Left hindlimb (tissue), 1 donor: ENCODE measurements at regions not wholly inside any gene's neighbourhood (a gene's known extent, or its start where the extent isn't known, plus 50 kb on each side); places are given as distances from the start of the nearest gene placed in this dataset.
"Not testable (repeated sequence)": the region's sequence is repeated elsewhere in the genome, so short reads cannot be mapped to it uniquely, and the experiment has no call there.

Experiments
- DNase-seq: peaks from one replicate; pipeline ENCODE4 v3.0.0-alpha.2; 2018

GRCh38 chr4:170682558-170683294 is 593.0 kb upstream of the AADAT start:
- DNase-seq: no peak

GRCh38 chr4:170682087-170682486 is 592.3 kb upstream of the AADAT start:
- not testable (repeated sequence) for DNase-seq

GRCh38 chr4:170675568-170676262 is 586.0 kb upstream of the AADAT start:
- no peak for DNase-seq

DNA sequence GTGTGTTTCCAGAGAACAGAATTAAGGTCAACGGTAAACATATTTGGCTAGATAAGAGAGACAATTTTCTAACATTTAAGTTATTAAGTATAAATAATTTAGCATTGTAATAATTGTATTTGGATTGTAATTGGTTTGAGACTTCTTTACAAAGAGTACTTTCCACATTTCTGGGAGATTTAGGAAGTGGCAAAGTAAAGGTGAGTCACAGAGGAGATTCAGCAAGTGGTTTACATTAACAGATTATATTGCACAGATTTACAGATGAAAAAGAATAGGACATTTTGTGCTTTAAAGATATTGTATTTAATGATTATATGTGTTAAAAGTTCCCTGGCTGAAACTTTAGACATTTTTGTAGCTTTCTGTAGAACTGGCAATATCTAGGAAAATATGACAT is 584.4 kb upstream of the AADAT start:
- no peak for DNase-seq

DNA sequence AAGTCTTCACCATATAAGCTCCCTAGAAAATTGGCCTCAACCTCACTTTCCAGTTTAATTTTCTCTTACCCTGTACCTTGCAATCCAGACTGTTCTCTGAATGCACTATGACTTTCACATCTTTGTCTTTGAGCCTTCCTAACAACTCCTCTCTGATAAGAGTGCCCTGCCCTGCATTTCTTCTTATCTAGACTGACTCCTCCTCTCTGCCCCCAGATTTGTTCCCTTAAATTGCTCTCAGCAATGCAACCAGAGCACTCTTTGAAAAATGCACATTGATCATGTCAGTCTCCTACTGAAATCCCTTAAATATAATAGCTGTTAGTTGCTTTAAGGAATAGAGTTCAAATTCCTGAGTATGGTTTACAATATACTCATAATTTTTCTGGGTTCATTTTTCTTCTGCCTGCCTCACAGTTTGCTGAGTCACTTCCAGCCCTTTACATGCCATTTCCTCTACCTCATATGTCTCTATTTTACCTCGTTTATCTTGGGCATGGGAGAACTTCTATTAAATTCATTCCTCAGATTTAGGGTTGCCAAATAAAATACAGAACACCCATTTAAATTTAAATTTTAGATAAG is 582.7 kb upstream of the AADAT start:
- no peak for DNase-seq

DNA sequence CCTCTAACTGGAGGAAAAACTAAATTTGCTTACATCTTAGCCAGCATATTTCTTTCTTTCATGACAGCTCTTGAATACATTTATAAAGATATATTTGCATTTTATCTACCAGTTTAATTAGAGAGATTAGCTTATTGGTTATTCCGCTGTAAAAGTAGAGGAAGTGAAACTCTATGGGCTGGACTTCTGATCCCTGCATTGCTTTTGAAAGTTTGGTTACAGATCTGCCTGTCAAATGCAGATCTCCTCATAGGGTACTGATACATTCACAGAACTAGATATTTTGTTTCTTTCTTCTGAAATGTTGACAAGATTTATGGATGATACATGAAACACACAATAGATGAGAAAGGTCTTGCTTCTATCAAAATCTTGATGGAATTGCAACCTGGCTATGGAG is 581.4 kb upstream of the AADAT start:
- no peak for DNase-seq

DNA sequence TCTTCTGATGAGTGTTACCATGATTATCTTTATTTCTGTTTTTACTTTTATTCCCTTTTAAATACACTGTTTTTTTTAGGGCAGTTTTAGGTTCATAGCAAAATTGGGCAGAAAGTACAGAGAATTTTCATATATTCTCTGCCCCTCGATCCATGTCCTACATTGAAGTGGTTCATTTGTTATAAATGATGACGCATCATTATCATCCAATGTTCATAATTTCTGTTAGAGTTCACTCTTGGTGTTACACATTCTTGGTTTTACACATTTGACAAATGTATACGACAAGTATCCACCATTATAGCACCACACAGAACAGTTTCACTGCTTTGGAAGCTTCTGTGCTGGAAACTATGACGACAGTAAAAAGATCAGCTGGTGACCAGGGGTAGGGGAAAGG is 578.1 kb upstream of the AADAT start:
- DNase-seq: no peak

GRCh38 chr4:170666909-170667308 is 577.2 kb upstream of the AADAT start:
- no peak for DNase-seq

DNA sequence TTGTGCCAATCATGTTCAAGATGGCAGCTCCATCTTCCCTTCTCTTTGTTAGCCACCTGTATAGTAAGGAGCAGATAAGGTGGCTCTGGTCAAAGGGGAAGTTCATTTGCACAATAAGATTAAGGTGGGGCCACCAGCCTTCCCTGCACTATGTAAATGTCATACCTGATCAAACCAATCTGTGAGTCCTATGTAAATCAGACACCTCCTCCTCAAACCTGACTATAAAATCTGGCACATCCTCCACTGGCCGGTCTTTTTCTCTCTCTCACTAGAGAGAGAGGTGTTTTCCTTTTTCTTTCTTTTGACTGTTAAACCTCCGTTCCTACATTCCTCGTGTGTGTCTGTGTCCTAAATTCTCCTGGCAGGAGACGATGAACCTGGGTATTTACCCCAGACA is 572.5 kb upstream of the AADAT start:
- DNase-seq: no peak

DNA sequence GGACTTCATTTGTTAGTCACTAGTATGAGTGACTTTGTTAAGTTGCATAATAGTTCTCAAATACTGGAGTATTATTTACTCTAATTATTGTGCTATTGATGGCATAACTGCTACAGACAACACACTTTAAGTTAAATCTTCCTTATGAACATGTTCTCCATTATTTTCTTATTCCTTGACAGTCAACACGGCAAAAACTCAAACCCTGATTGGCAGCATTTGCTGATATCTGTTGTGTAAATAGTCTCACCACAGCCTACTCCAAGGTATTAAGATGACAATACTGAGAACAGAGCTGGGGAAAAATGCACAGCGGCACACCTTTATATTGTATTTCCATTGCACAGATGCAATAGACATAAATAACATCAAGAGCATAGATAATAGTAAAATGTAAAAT is 568.0 kb upstream of the AADAT start:
- no peak for DNase-seq

- no peak for DNase-seq
These were observed 566.8 kb upstream of the AADAT start for GRCh38 chr4:170656506-170656905.

GRCh38 chr4:170652571-170652970 is 562.8 kb upstream of the AADAT start:
- DNase-seq: no peak

GRCh38 chr4:170651786-170652185 is 562.0 kb upstream of the AADAT start:
- DNase-seq: no peak

DNA sequence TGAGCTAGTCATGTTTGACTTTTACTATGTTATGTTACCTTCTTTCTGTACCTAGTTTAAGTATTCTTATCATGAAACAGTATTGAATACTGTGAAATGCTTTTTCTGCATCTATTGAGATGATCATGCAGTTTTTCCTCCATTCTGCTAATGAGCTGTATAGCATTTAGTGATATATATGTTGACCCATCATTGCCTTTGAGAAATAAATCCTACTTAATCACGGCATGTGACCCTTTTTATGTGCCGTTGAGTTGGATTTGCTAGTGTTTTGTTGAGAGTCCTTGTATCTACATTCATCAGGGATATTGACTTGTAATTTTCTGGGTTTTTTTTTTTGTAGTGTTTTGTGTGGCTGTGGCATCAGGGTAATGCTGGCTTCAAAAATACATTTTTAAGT is 537.7 kb upstream of the AADAT start:
- no peak for DNase-seq

DNA sequence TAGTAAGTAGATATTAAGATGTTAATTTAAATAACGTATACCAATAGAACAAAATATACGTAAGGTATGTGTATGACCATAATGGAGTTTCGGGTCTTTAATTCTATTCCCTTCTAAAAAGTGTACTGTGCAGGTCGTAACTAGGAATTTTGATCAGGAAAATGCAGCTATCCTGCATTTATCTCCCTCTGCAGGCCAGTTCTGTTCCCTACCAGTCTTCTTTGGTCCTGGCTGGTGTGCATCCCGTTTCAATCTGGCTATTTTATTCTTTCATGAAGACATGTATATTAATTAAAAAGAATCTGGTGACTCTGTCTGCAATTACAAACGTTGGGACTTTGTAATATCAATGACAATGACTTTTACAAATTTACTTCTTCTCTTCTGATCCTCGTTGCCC is 534.1 kb upstream of the AADAT start:
- no peak for DNase-seq

GRCh38 chr4:170610434-170610833 is 520.7 kb upstream of the AADAT start:
- no peak for DNase-seq

GRCh38 chr4:170599894-170600293 is 510.1 kb upstream of the AADAT start:
- DNase-seq: no peak

- no peak for DNase-seq
These were observed 501.3 kb upstream of the AADAT start for GRCh38 chr4:170591076-170591475.

DNA sequence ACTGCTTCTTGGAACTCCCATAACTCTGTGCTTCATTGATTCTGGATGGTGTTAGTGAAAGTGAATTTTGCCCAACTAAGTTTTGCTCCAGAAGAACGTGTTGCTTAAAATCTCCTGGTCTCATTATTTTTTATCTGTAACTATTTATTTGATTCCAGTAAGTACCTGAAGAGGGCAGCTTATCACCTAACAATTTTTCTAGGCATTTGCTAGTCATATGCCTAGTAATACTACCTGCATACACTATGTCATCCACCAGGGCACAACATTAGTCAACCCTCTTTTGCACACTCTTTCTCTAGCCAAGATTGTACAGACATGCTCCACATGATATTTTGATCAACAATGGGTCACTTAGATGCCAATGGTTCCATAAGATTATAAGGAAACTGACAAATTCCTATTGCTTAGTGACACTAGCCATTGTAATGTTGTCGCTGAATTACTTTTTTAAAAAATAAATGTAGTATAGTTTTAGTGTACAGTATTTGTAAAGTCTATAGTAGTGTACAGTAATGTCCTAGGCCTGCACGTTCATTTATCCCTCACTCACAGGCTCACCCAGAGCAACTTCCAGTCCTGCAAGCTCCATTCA is 499.9 kb upstream of the AADAT start:
- no peak for DNase-seq

DNA sequence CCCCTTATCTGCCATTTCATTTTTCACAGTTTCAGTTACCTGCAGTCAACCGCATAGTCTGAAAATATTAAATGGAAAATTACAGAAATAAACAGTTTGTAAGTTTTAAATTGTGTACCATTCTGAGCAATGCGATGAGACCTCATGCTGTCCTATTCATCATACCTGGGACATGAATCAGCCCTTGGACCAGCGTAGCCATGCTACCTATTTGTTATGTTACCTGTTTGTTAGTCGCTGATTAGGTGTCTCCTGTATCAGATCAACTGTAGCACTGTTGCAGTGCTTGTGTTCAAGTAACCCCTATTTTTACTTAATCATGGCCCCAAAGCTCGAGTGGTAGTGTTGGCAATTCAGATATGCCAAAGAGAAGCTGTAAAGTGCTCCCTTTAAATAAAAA is 492.2 kb upstream of the AADAT start:
- no peak for DNase-seq

DNA sequence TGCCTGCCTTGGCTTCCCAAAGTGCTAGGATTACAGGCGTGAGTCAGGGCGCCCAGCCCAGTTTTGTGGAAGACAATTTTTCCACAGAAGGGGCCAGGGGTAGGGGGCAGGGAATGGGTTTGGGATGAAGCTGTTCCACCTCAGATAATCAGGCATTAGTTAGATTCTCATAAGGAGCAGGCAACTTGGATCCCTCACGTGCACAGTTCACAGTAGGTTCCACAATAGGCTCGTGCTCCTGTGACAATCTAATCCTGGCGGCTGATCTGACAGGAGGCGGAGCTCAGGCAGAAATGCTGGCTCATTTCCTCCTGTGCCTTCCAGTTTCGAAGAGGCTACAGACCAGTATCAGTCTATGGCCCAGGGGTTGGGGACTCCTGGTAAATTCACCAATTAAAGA is 491.6 kb upstream of the AADAT start:
- DNase-seq: no peak

- DNase-seq: no peak
These were observed 490.9 kb upstream of the AADAT start for GRCh38 chr4:170580651-170581050.

DNA sequence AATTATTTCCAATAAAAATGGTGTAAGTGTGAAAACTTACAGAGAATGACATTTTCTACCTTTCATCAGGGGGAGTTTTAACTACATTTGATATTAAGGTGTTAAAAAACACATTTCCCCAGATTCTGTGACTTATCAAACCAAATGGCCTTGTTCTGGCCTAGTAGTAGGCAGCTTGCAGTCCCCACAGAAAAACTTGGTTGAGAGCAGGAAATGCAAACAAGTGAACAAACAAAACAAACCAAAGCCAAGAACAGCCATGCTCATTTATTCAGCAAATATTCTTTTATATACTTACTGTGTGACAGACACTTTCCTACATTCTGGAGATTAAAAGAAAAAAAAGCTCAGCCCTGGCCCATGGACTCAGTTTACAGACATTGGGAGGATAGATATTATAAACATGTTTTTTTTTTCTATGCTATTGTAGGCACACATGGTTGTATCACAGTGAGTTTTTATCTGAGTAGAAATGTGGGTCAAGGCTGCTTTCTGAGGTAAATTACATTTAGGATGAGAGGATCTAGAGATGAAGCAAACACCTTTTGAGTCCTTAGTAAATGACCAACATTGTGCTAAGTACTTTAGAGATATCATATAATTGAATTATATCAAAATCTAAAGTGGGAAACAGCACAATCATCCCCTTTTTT is 449.2 kb upstream of the AADAT start:
- no peak for DNase-seq
